Neural cell (in vitro differentiated cells): ENCODE measurements at regions not wholly inside any gene's neighbourhood (a gene's known extent, or its start where the extent isn't known, plus 50 kb on each side); places are given as distances from the start of the nearest gene placed in this dataset.
A peak's percentile ranks its signal among the peaks of the same experiment; 100 is the strongest.

Experiments used
- H2AFZ ChIP-seq: fragments of 200-600, 300-800 bp; sonication (generic), shearing (Covaris generic); 2 replicates; pipeline ENCODE4 v1.6.0; 2014; ENCODE audit warnings: low read depth, mild to moderate bottlenecking, antibody characterized with exemption, low read length, moderate library complexity
- H3F3A ChIP-seq: fragments of 200-600 bp; shearing (Covaris generic); 2 replicates; pipeline ENCODE4 v1.6.1; 2016; ENCODE audit warnings: mild to moderate bottlenecking, moderate library complexity, mixed read lengths, antibody characterized with exemption, low read length; ENCODE audit not compliant: insufficient read depth, poor library complexity, severe bottlenecking
- H3K27ac ChIP-seq: fragments of 200-600, 300-800 bp; sonication (generic), shearing (Covaris generic); 2 replicates; pipeline ENCODE4 v1.5.1; 2014; ENCODE audit warnings: mild to moderate bottlenecking, low read length, moderate library complexity
- H3K27me3 ChIP-seq: fragments of 300-800, 200-600 bp; sonication (generic), shearing (Covaris generic); 2 replicates; pipeline ENCODE4 v1.6.0; 2014; ENCODE audit warnings: mild to moderate bottlenecking, low read depth, low read length, moderate library complexity; ENCODE audit not compliant: insufficient read depth
- H3K36me3 ChIP-seq: fragments of 300-800, 200-600 bp; sonication (generic), shearing (Covaris generic); 2 replicates; pipeline ENCODE4 v1.5.1; 2014; ENCODE audit warnings: mild to moderate bottlenecking, antibody characterized with exemption, low read length, moderate library complexity; ENCODE audit not compliant: insufficient read depth
- H3K4me2 ChIP-seq: fragments of 300-800, 200-600 bp; sonication (generic), shearing (Covaris generic); 2 replicates; pipeline ENCODE4 v1.6.0; 2014; ENCODE audit warnings: mild to moderate bottlenecking, low read length
- H3K4me3 ChIP-seq: fragments of 300-800, 200-600 bp; sonication (generic), shearing (Covaris generic); 2 replicates; pipeline ENCODE4 v1.5.1; 2014; ENCODE audit warnings: mild to moderate bottlenecking, low read length, moderate library complexity
- H3K79me2 ChIP-seq: fragments of 200-600 bp; shearing (Covaris generic); replicated peaks from 2 replicates; pipeline ENCODE4 v1.6.0; 2014; ENCODE audit warnings: mild to moderate bottlenecking, low read length, moderate library complexity; ENCODE audit not compliant: insufficient read depth
- H3K9ac ChIP-seq: fragments of 300-800, 200-600 bp; sonication (generic), shearing (Covaris generic); 2 replicates; pipeline ENCODE4 v1.6.1; 2016; ENCODE audit warnings: mild to moderate bottlenecking, low read length, mixed read lengths
- H3K9me2 ChIP-seq: fragments of 200-600 bp; shearing (Covaris generic); 2 replicates; pipeline ENCODE4 v1.6.1; 2016; ENCODE audit warnings: mild to moderate bottlenecking, low read length, mixed read lengths; ENCODE audit not compliant: insufficient read depth
- H3K9me3 ChIP-seq: fragments of 200-600, 300-800 bp; sonication (generic), shearing (Covaris generic); 2 replicates; pipeline ENCODE4 v1.6.1; 2016; ENCODE audit warnings: mild to moderate bottlenecking, mixed run types, low read length, moderate library complexity, mixed read lengths
- H4K20me1 ChIP-seq: fragments of 200-600 bp; shearing (Covaris generic); 2 replicates; pipeline ENCODE4 v1.6.1; 2016; ENCODE audit warnings: mild to moderate bottlenecking, mixed run types; ENCODE audit not compliant: insufficient read depth
- CTCF ChIP-seq: fragments of 450-650 bp; IDR thresholded peaks from 2 replicates; pipeline ENCODE4 v1.5.1; 2014; ENCODE audit warnings: antibody characterized with exemption, mild to moderate bottlenecking, moderate library complexity; ENCODE audit not compliant: poor library complexity, severe bottlenecking
- EP300 ChIP-seq: fragments of 450-650 bp; conservative IDR thresholded peaks from 2 replicates; pipeline ENCODE4 v1.6.1; 2014; ENCODE audit warnings: antibody characterized with exemption, mild to moderate bottlenecking, moderate library complexity; ENCODE audit not compliant: poor library complexity, severe bottlenecking
- EZH2 ChIP-seq: fragments of 200-600, 300-800 bp; shearing (Covaris generic), sonication (generic); IDR thresholded peaks from 2 replicates; pipeline ENCODE4 v1.6.1; 2014; ENCODE audit warnings: antibody characterized with exemption, low read length, borderline replicate concordance, mild to moderate bottlenecking; ENCODE audit not compliant: insufficient read depth, poor library complexity, severe bottlenecking
- MXI1 ChIP-seq: fragments of 450-650 bp; conservative IDR thresholded peaks from 2 replicates; pipeline ENCODE4 v1.6.1; 2014; ENCODE audit warnings: antibody characterized with exemption, mild to moderate bottlenecking; ENCODE audit not compliant: poor library complexity, severe bottlenecking
- POLR2AphosphoS5 ChIP-seq: IDR thresholded peaks from 2 replicates; pipeline ENCODE4 v1.6.1; 2012
- RAD21 ChIP-seq: fragments of 450-650 bp; conservative IDR thresholded peaks from 2 replicates; pipeline ENCODE4 v1.6.1; 2014; ENCODE audit warnings: antibody characterized with exemption, mild to moderate bottlenecking, moderate library complexity
- SMC3 ChIP-seq: fragments of 450-650 bp; conservative IDR thresholded peaks from 2 replicates; pipeline ENCODE4 v1.6.1; 2014; ENCODE audit warnings: antibody characterized with exemption, mild to moderate bottlenecking, moderate library complexity; ENCODE audit not compliant: poor library complexity
- TAF1 ChIP-seq: IDR thresholded peaks from 2 replicates; pipeline ENCODE4 v1.6.1; 2012; ENCODE audit warnings: low read depth
- TF ChIP-seq, protein P1 (sequence below): IDR thresholded peaks from 2 replicates; pipeline ENCODE4 v1.6.1; 2012; ENCODE audit warnings: borderline replicate concordance

DNA sequence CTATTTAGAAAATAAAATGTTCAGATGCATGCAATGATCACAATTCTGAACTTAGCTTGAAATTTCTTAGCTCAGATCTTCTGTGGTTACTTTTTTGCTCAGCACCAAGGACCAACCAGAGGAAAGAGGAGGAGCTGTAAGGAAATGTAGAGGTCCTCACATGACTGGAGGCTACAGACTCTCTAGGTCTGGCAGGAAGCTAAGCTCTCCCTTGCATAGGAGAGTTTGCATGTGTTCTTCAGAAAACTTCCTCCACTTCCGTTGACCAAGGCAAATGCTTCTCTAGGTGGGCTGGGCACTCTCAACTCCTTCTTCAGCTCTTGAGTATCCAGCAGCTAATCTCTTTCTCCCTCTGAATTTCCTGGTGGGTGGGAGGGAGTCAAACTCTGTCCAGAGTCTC is 119.6 kb downstream of the BTC start:
- no peak overlapping the region for H3K9ac ChIP-seq
- no peak overlapping the region for H3K27ac ChIP-seq
- no peaks in the 10 kb centered on the region for H3F3A ChIP-seq
- no peak overlapping the region for H3K4me2 ChIP-seq
- H3K36me3 ChIP-seq: no peaks in the 10 kb centered on the region
- H4K20me1 ChIP-seq: no peaks in the 10 kb centered on the region
- H3K9me3 ChIP-seq: no peaks in the 10 kb centered on the region
- no peaks in the 10 kb centered on the region for H3K9me2 ChIP-seq
- no peaks in the 10 kb centered on the region for H3K79me2 ChIP-seq
- no peak overlapping the region for H3K4me3 ChIP-seq
- H3K27me3 ChIP-seq: no peaks in the 10 kb centered on the region
- H2AFZ ChIP-seq: no peak overlapping the region
- TF ChIP-seq EP300: no peak
- no peak for TF ChIP-seq CTCF
- TF ChIP-seq SMC3: no peak
- no peak for TF ChIP-seq POLR2AphosphoS5
- TF ChIP-seq EZH2: no peak
- no peak for TF ChIP-seq TAF1
- TF ChIP-seq MXI1: no peak
- TF ChIP-seq, protein P1, sequence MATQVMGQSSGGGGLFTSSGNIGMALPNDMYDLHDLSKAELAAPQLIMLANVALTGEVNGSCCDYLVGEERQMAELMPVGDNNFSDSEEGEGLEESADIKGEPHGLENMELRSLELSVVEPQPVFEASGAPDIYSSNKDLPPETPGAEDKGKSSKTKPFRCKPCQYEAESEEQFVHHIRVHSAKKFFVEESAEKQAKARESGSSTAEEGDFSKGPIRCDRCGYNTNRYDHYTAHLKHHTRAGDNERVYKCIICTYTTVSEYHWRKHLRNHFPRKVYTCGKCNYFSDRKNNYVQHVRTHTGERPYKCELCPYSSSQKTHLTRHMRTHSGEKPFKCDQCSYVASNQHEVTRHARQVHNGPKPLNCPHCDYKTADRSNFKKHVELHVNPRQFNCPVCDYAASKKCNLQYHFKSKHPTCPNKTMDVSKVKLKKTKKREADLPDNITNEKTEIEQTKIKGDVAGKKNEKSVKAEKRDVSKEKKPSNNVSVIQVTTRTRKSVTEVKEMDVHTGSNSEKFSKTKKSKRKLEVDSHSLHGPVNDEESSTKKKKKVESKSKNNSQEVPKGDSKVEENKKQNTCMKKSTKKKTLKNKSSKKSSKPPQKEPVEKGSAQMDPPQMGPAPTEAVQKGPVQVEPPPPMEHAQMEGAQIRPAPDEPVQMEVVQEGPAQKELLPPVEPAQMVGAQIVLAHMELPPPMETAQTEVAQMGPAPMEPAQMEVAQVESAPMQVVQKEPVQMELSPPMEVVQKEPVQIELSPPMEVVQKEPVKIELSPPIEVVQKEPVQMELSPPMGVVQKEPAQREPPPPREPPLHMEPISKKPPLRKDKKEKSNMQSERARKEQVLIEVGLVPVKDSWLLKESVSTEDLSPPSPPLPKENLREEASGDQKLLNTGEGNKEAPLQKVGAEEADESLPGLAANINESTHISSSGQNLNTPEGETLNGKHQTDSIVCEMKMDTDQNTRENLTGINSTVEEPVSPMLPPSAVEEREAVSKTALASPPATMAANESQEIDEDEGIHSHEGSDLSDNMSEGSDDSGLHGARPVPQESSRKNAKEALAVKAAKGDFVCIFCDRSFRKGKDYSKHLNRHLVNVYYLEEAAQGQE: no peak
- TF ChIP-seq RAD21: no peak

- Histone ChIP-seq H3K9ac (no peak overlapping the region), H3F3A (no peaks in the 10 kb centered on the region), H2AFZ (no peak overlapping the region), H3K4me3 (no peak overlapping the region), H3K9me3 (no peaks in the 10 kb centered on the region), H4K20me1 (no peaks in the 10 kb centered on the region), H3K9me2 (no peaks in the 10 kb centered on the region), H3K36me3 (no peaks in the 10 kb centered on the region), H3K79me2 (no peaks in the 10 kb centered on the region), H3K27ac (no peak overlapping the region), H3K4me2 (no peak overlapping the region), H3K27me3 (no peaks in the 10 kb centered on the region)
- no peak for TF ChIP-seq EZH2
- peak; percentile 75 for TF ChIP-seq SMC3
- TF ChIP-seq POLR2AphosphoS5: no peak
- TF ChIP-seq, protein P1: no peak
- TF ChIP-seq CTCF: peak; percentile 65
- peak; percentile 71 for TF ChIP-seq RAD21
Observed at GRCh38 chr4:74675673-74676279, 118.5 kb downstream of the BTC start.
